OCI-LY3 (cell line): ENCODE measurements at regions not wholly inside any gene's neighbourhood (a gene's known extent, or its start where the extent isn't known, plus 50 kb on each side); places are given as distances from the start of the nearest gene placed in this dataset.

ENCODE experiments used
- H2AFZ ChIP-seq: fragments of 200-600, 300-600 bp; shearing (Covaris generic); 2 replicates; pipeline ENCODE4 v1.6.0; 2014; ENCODE audit warnings: antibody characterized with exemption, low read depth, low read length
- H3K27ac ChIP-seq: fragments of 200-600, 300-600 bp; sonication (generic); 2 replicates; pipeline ENCODE4 v1.5.1; 2014; ENCODE audit warnings: mild to moderate bottlenecking, low read length, moderate library complexity, mixed read lengths
- H3K27me3 ChIP-seq: fragments of 200-600, 300-600 bp; sonication (generic); 2 replicates; pipeline ENCODE4 v1.6.1; 2014; ENCODE audit warnings: low read depth, low read length, mixed read lengths
- H3K36me3 ChIP-seq: fragments of 200-600, 300-600 bp; sonication (generic); replicated peaks from 2 replicates; pipeline ENCODE3; 2014; ENCODE audit warnings: low read depth, low read length, mixed read lengths
- H3K4me1 ChIP-seq: fragments of 300-600, 200-600 bp; sonication (generic); 2 replicates; pipeline ENCODE4 v1.6.1; 2014; ENCODE audit warnings: low read length, mixed read lengths
- H3K4me2 ChIP-seq: fragments of 200-600, 300-600 bp; sonication (generic); 2 replicates; pipeline ENCODE4 v1.6.1; 2014; ENCODE audit warnings: low read length, mixed read lengths
- H3K4me3 ChIP-seq: fragments of 300-600, 200-600 bp; sonication (generic); 2 replicates; pipeline ENCODE4 v1.5.1; 2014; ENCODE audit warnings: antibody characterized with exemption, mild to moderate bottlenecking, low read length, moderate library complexity
- H3K79me2 ChIP-seq: fragments of 300-600, 200-600 bp; shearing (Covaris generic); 2 replicates; pipeline ENCODE4 v1.6.1; 2014; ENCODE audit warnings: mild to moderate bottlenecking, low read length, mixed read lengths
- H3K9ac ChIP-seq: fragments of 300-600, 200-600 bp; shearing (Covaris generic); 2 replicates; pipeline ENCODE4 v1.6.0; 2014; ENCODE audit warnings: mild to moderate bottlenecking, low read length, moderate library complexity
- H3K9me3 ChIP-seq: fragments of 200-600, 300-600 bp; shearing (Covaris generic); 2 replicates; pipeline ENCODE4 v1.6.1; 2014; ENCODE audit warnings: low read length, mixed read lengths; ENCODE audit not compliant: insufficient read depth
- H4K20me1 ChIP-seq: fragments of 200-600, 300-600 bp; sonication (generic); 2 replicates; pipeline ENCODE4 v1.6.1; 2016; ENCODE audit warnings: low read length, mixed read lengths; ENCODE audit not compliant: insufficient read depth
- CTCF ChIP-seq: fragments of 200-600, 300-600 bp; sonication (generic); IDR thresholded peaks from 2 replicates; pipeline ENCODE4 v1.5.1; 2014; ENCODE audit warnings: antibody characterized with exemption, low read length, low read depth
- EZH2phosphoT487 ChIP-seq: fragments of 200-600 bp; shearing (Covaris generic); IDR thresholded peaks from 2 replicates; pipeline ENCODE4 v1.6.1; 2018; ENCODE audit warnings: antibody characterized with exemption, mixed run types, low read depth

- no peaks in the 10 kb centered on the region for H3K36me3 ChIP-seq
- TF ChIP-seq CTCF (no peak), EZH2phosphoT487 (no peak)
- peaks cover 10% of the 10 kb centered on the region for H3K27me3 ChIP-seq
- H3K4me3 ChIP-seq: no peak overlapping the region
- H3K4me2 ChIP-seq: no peak overlapping the region
- H3K27ac ChIP-seq: no peak overlapping the region
- H3K4me1 ChIP-seq: peaks cover 5% of the 10 kb centered on the region; the same call in 1 of the 2 replicates
- H3K9ac ChIP-seq: no peak overlapping the region
- no peaks in the 10 kb centered on the region for H3K79me2 ChIP-seq
- no peak overlapping the region for H2AFZ ChIP-seq
- no peaks in the 10 kb centered on the region for H3K9me3 ChIP-seq
- no peaks in the 10 kb centered on the region for H4K20me1 ChIP-seq
These were observed 133.9 kb upstream of the NUDT7 start for GRCh38 chr16:77588389-77588788.

GRCh38 chr16:77589071-77589765 is 133.1 kb upstream of the NUDT7 start:
- Histone ChIP-seq H4K20me1 (no peaks in the 10 kb centered on the region), H3K4me3 (no peak overlapping the region), H3K36me3 (no peaks in the 10 kb centered on the region), H3K79me2 (no peaks in the 10 kb centered on the region), H3K4me2 (no peak overlapping the region), H3K9ac (no peak overlapping the region), H2AFZ (no peak overlapping the region), H3K4me1 (peaks cover 5% of the 10 kb centered on the region; the same call in 1 of the 2 replicates), H3K27me3 (peaks cover 10% of the 10 kb centered on the region), H3K27ac (no peak overlapping the region), H3K9me3 (no peaks in the 10 kb centered on the region)
- TF ChIP-seq CTCF (no peak), EZH2phosphoT487 (no peak)

GRCh38 chr16:77590707-77591106 is 131.6 kb upstream of the NUDT7 start:
- H3K27me3 ChIP-seq: peaks cover 10% of the 10 kb centered on the region
- H3K36me3 ChIP-seq: no peaks in the 10 kb centered on the region
- H4K20me1 ChIP-seq: no peaks in the 10 kb centered on the region
- H3K9ac ChIP-seq: no peak overlapping the region
- H3K9me3 ChIP-seq: no peaks in the 10 kb centered on the region
- no peaks in the 10 kb centered on the region for H3K79me2 ChIP-seq
- H2AFZ ChIP-seq: no peak overlapping the region
- no peak overlapping the region for H3K4me3 ChIP-seq
- TF ChIP-seq CTCF: no peak
- TF ChIP-seq EZH2phosphoT487: no peak
- H3K4me2 ChIP-seq: no peak overlapping the region
- peaks cover 2% of the 10 kb centered on the region; the same call in 1 of the 2 replicates for H3K4me1 ChIP-seq
- no peak overlapping the region for H3K27ac ChIP-seq

- no peak overlapping the region for H3K9ac ChIP-seq
- H3K4me1 ChIP-seq: no peaks in the 10 kb centered on the region
- no peak overlapping the region for H2AFZ ChIP-seq
- TF ChIP-seq CTCF (no peak), EZH2phosphoT487 (no peak)
- H3K36me3 ChIP-seq: no peaks in the 10 kb centered on the region
- no peaks in the 10 kb centered on the region for H3K9me3 ChIP-seq
- H3K4me2 ChIP-seq: no peak overlapping the region
- no peaks in the 10 kb centered on the region for H4K20me1 ChIP-seq
- H3K79me2 ChIP-seq: no peaks in the 10 kb centered on the region
- no peak overlapping the region for H3K4me3 ChIP-seq
- H3K27ac ChIP-seq: no peak overlapping the region
- peaks cover 13% of the 10 kb centered on the region for H3K27me3 ChIP-seq
These were observed 131.0 kb upstream of the NUDT7 start for GRCh38 chr16:77591347-77591746.
